BJ (cell line): ENCODE measurements at regions not wholly inside any gene's neighbourhood (a gene's known extent, or its start where the extent isn't known, plus 50 kb on each side); places are given as distances from the start of the nearest gene placed in this dataset.

Source experiments
- CTCF ChIA-PET: fragments of 350-600 bp; formaldehyde crosslinking; extraction: SDS; loops from one replicate; lab custom pipeline; 2021; ENCODE audit warnings: antibody characterized with exemption, inconsistent platforms; lab: Yijun Ruan, JAX
- POLR2A ChIA-PET: fragments of 300-600 bp; sonication (Branson Sonifier 250); formaldehyde crosslinking; extraction: SDS; loops from one replicate; lab custom pipeline; 2021; ENCODE audit warnings: antibody characterized with exemption; lab: Charles Lee
- DNase-seq: peaks from one replicate; pipeline ENCODE4 v3.0.0-alpha.2; 2011; ENCODE audit warnings: low read depth
- H3K27me3 ChIP-seq: 2 replicates; pipeline ENCODE4 v1.6.0; 2011; ENCODE audit warnings: low read length; ENCODE audit not compliant: control insufficient read depth, insufficient read depth
- H3K36me3 ChIP-seq: 2 replicates; pipeline ENCODE4 v1.5.1; 2011; ENCODE audit warnings: low read length; ENCODE audit not compliant: control insufficient read depth, insufficient read depth
- H3K4me3 ChIP-seq: 2 replicates; pipeline ENCODE4 v1.5.1; 2011; ENCODE audit warnings: low read depth, mild to moderate bottlenecking, control low read depth, low read length
- TF ChIP-seq, protein P1 (sequence below): IDR thresholded peaks from 2 replicates; pipeline ENCODE4 v1.5.1; 2011; ENCODE audit warnings: low read depth, mild to moderate bottlenecking, control low read depth, inconsistent platforms, low read length, moderate library complexity; ENCODE audit not compliant: insufficient read depth

DNA sequence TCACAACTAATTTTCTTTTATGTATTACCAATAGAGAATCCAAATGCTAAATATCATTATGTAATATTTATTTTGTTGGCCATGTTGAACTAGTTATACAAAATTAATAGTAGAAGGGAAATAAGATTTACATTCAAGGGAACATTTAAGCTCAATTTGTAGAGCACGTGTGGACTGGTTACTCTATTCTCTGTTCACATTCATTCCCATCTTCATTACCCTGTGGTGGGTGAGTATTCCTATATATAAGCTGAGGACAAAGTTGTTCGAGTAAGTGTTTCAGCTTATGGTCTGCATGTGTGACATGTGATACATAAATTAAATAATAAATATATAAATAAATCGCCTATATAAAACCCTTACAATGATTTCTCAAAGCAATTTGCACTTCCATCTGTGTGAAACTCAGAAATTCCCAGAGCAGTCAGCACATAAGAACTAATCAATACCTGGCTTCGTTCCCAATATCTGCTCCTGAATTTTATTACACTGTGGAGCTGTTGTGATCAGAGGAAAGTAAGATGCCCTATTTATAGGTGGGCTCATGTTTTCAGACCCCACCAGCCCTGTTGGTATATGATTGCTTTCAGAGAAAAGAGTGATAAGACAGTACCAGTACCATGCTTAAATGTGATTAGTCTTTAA lies 308.2 kb upstream of the DCN start:
- Histone ChIP-seq H3K36me3 (no peaks in the 10 kb centered on the region), H3K27me3 (no peaks in the 10 kb centered on the region), H3K4me3 (no peak overlapping the region)
- ChIA-PET CTCF (no interaction called here), POLR2A (no interaction called here)
- TF ChIP-seq, protein P1, sequence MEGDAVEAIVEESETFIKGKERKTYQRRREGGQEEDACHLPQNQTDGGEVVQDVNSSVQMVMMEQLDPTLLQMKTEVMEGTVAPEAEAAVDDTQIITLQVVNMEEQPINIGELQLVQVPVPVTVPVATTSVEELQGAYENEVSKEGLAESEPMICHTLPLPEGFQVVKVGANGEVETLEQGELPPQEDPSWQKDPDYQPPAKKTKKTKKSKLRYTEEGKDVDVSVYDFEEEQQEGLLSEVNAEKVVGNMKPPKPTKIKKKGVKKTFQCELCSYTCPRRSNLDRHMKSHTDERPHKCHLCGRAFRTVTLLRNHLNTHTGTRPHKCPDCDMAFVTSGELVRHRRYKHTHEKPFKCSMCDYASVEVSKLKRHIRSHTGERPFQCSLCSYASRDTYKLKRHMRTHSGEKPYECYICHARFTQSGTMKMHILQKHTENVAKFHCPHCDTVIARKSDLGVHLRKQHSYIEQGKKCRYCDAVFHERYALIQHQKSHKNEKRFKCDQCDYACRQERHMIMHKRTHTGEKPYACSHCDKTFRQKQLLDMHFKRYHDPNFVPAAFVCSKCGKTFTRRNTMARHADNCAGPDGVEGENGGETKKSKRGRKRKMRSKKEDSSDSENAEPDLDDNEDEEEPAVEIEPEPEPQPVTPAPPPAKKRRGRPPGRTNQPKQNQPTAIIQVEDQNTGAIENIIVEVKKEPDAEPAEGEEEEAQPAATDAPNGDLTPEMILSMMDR = no peak
- no peak for DNase-seq

DNA sequence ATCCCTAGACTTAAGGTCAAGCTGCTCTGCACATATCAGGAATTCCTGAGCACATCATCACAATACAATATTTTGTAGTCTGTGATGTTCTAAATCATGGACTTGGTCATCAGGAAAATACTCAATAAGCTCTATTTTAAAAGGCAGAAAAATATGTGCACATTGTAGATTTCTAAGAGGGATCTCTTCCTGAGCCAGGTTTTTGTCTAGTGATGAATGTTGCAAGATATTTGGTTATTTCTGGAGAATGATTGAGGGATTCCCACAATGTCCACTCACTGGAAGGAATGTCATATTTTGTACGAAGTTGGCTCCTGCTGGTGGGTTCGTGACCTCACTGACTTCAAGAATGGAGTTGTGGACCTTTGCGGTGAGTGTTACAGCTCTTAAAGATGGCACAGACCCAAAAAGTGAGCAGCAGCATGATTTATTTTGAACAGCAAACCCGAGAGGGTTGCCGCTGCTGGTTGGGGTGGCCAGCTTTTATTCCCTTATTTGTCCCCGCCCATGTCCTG lies 300.9 kb upstream of the DCN start:
- Histone ChIP-seq H3K36me3 (no peaks in the 10 kb centered on the region), H3K27me3 (no peaks in the 10 kb centered on the region), H3K4me3 (no peak overlapping the region)
- no peak for DNase-seq
- TF ChIP-seq, protein P1 = no peak
- ChIA-PET CTCF (no interaction called here), POLR2A (no interaction called here)

DNA sequence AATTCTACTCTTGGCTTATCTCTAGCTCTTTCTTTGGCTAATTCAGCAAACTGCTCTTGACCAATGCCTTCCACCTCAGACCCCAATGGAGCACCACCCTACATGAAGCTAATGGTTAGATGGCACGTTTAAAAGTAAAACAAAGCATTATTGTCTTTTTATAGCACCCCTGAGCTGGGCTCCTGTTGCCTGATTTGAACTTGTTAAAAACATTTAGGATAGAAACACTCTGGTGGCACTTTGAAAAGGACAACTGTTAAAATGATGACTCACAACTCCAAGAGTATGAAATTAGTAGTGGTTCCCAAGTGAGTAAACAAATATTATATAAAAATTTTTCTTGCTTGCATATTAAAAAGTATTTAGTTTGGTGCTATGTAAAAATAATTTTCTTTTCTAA lies 299.6 kb upstream of the DCN start:
- TF ChIP-seq, protein P1 = no peak
- CTCF ChIA-PET = no interaction called here
- DNase-seq = no peak
- H3K36me3 ChIP-seq = no peaks in the 10 kb centered on the region
- POLR2A ChIA-PET = no interaction called here
- H3K27me3 ChIP-seq = no peaks in the 10 kb centered on the region
- H3K4me3 ChIP-seq = no peak overlapping the region

DNA sequence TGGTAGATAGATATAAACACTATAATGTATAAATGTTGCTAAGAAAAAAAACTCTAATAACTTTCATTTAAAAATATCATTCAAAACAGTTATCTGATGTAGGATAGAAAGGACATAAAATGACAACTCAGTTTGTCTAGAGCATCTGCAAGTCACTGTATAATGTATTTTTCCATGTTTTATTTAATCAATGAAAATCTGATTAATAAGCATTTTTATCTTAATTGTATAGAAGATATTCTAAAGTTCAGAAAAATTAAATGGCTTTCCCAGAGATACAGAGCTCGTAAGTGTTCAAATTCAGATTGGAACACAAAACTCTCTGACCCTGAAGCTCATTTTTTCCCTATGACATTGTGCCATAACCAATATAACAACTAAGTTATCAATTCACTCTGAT lies 295.9 kb upstream of the DCN start:
- Histone ChIP-seq H3K4me3 (no peak overlapping the region), H3K27me3 (no peaks in the 10 kb centered on the region), H3K36me3 (no peaks in the 10 kb centered on the region)
- TF ChIP-seq, protein P1 = no peak
- no peak for DNase-seq
- CTCF ChIA-PET = no interaction called here
- POLR2A ChIA-PET = no interaction called here

DNA sequence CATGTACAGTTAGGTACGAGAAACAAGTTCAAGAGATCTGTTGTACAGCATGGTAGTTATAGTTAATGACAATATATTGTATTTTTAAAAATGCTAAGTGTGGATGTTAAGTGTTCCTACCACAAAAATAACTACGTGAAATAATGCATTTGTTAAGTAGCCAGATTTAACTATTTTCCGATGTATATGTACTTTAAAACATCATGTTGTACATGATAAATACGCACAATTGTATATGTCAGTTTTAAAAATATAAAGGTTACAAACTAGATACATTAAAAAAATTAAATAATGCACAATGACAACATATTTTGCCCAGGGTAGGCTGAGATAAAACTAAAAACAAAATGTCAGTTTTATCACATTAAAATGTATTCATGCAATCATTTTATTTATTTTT lies 285.1 kb upstream of the DCN start:
- Histone ChIP-seq H3K27me3 (no peaks in the 10 kb centered on the region), H3K36me3 (no peaks in the 10 kb centered on the region), H3K4me3 (no peak overlapping the region)
- POLR2A ChIA-PET = no interaction called here
- no peak for DNase-seq
- CTCF ChIA-PET = no interaction called here
- TF ChIP-seq, protein P1 = no peak
